Occipital lobe (tissue), 1 donor: ENCODE measurements at regions not wholly inside any gene's neighbourhood (a gene's known extent, or its start where the extent isn't known, plus 50 kb on each side); places are given as distances from the start of the nearest gene placed in this dataset.

ENCODE experiments used
- DNase-seq: peaks from one replicate; lab custom pipeline; 2025; lab: John Stamatoyannopoulos, UW

DNA sequence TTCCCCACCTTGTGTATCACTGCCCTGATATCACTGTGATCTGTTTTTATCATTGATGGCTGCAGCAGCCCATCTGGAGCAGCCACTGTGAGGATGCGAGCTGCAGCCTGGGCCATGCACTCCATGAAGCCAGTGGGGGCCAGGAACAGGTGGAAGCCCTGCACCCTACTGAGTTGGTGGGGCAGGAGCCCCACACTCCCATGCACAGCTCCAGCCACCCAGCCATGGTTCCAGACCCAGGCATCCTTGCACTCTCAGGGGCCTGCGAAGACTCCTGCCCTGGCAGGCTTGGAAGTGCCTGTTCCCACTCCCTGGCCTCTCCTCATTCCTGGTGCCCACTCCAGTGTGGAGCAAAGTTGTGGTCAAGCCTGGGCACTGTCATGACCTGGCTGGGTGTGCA, 424.0 kb upstream of the FZD8 start:
- DNase-seq: no peak

GRCh38 chr10:36063396-36063795, 421.3 kb upstream of the FZD8 start:
- no peak for DNase-seq

DNA sequence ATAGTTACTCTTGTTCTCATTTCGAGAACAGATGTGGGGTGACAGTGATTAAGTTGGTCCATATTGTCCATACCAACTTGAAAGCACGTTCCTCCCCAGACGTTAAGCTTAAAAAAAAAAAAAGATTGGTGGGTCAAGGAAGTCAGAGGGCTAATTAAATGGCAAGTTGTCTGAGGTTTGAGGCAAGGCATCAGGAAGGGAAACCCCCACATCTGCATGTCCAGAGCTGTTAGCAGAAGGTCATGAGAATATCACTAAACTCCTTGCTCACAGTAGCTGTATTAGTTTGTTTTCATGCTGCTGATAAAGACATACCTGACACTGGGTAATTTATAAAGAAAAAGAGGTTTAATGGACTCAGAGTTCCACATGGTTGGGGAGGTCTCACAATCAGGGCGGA, 415.6 kb upstream of the FZD8 start:
- DNase-seq: no peak

GRCh38 chr10:36057180-36057579, 415.1 kb upstream of the FZD8 start:
- no peak for DNase-seq

- no peak for DNase-seq
These were observed 411.7 kb upstream of the FZD8 start for GRCh38 chr10:36053775-36054174.

DNA sequence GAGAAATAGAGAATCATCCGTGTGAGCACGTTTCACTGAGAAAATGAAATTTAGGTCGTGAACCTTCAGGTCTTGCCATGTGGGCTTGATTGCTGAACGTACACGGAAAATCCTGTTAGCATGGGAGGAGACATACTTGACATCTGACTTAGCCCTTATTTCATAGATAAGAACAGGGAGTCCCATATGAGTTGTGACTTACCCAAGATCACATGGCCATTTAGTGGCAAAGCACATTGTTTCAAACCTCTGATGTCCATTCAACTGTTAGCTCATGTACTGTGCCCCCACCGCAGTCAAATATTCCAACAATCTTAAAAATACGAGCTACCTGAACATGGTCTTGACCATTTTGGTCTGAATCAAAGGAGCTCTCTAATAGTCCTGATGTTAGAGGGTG, 411.2 kb upstream of the FZD8 start:
- DNase-seq: no peak

GRCh38 chr10:36051500-36051991, 409.4 kb upstream of the FZD8 start:
- DNase-seq: no peak

GRCh38 chr10:36050763-36051499, 408.8 kb upstream of the FZD8 start:
- no peak for DNase-seq

DNA sequence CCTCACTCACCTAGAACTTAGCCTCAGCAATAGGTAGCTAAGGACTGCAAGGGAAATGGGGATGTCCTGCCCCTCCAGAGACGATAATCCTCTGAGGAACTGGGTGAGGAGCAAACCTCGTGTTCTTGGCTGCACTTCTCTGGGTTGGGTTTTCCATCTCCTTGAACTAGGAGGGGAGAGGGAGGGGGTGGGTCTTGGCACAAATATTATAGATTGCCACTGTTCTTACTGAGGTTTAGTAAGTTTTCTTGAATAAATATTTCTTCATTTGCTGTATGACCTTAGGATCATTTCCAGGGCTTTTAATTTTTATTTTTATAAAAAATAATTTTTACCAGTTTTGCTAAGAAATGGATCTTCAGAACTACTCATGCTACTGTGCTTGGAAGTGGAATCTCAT, 406.7 kb upstream of the FZD8 start:
- DNase-seq: no peak

DNA sequence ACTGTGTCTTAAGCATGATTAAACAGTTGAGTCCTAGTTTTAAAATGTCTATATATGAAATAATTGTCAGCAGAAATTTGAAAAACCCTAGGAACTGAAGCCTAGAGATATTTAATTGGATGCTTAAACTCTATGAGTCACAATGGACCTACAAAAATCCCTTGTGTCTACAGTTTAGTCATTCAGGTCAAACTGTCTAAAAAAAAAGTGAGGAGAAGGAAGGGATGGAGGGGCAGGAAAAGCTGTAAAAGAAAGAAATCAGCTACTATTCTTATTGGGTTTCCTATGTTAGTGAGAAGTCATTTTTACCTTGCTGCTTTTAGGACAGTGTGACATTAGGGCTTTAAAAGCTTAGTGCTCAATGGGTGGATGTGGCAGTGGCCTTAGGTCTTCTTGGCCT, 406.1 kb upstream of the FZD8 start:
- DNase-seq: no peak

DNA sequence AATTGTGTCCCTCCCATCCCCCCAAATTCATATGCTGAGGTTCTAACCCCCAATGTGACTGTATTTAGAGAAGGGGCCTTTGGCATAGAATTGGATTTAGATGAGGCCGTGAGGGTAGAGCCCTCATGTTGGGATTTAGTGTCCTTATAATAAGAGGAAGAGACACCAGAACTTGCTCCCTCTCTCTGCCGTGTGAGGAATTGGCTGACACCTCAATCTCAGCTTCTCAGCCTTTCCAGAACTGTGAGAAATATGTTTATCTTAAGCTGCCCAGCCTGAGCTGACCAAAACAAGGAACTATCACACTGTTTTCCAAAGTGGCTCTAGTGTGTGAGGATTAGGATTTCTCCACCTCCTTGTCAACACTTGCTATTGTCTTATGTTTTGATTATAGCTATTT, 400.0 kb upstream of the FZD8 start:
- no peak for DNase-seq

GRCh38 chr10:36038316-36038955, 396.3 kb upstream of the FZD8 start:
- no peak for DNase-seq

GRCh38 chr10:36036137-36036536, 394.0 kb upstream of the FZD8 start:
- DNase-seq: no peak

GRCh38 chr10:36033808-36034207, 391.7 kb upstream of the FZD8 start:
- no peak for DNase-seq

DNA sequence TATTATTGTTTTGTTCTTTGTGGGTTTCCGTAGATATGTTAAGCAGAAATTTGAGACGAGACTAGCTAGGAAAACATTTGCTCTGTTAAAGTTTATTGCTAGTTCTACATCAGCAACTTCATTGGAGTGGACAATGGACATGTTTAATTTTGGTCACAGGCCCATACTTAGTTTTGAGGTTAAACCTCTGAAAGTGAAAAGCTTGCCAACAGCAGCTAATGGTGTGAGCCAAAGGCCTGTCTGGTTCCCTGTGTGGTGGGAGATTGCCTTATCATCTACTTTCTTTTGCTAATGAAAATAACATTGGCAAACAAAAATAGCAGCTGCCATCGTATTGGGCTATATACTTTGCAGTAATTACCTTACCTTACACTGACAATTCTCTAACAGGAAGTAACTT, 388.4 kb upstream of the FZD8 start:
- DNase-seq: no peak

- no peak for DNase-seq
These were observed 384.7 kb upstream of the FZD8 start for GRCh38 chr10:36026656-36027390.

DNA sequence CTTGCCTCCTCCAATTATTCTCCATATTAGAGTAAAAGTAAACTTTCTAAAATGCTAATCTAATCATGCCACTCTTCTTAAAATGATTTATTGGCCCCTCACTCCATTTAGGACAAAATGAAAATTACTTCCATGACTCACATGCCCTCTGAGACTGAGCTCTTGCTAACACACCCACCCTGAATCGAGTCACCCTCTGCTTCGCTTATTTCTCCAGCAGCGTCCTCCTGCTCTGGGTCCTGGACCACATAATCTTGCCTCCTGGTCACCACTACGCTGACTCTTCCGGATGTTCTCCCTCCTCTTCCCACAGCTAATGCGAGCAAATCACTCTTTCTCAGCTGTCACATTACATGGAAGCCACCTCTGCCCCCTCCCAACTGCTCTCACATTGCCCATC, 384.0 kb upstream of the FZD8 start:
- DNase-seq: no peak

- no peak for DNase-seq
These were observed 381.8 kb upstream of the FZD8 start for GRCh38 chr10:36023939-36024338.

DNA sequence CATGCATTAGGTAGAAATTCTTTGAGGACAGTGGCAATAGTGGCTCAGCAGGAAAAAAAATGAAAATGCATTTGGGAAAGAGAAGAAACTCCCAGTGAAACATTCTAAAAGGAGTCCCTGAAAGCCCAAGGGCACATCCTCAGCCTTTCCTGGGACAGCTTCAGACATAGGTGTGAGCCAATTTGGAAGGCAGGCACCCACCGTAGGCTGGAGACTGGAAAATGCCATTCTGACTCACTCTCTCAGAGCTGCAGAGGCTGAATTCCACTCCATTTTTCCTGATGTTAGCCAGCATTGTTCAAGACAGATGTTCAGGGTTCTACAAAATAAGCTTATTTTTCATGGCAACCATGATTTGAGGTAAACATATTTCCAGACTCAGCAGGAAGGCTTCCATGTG, 379.0 kb upstream of the FZD8 start:
- no peak for DNase-seq

DNA sequence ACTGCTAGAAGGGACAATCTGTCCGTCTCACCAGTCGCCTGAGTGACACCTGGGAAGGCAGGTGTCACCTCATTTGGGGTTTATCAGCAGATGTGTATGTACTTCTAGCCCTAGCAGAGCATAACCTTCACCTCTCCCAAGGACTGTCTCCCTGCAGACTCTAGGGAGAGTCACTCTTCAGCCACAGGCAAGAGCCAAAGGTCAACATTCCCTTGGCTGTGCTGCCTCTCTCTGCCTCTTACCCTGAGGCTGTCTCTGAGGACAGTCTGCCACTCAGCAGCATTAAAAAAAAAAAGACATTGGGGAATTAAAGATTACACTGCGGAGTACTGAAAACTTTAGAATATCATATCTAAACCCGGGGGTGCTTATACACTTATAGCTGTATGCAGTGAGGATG, 377.7 kb upstream of the FZD8 start:
- no peak for DNase-seq

- no peak for DNase-seq
These were observed 376.9 kb upstream of the FZD8 start for GRCh38 chr10:36018996-36019395.

- no peak for DNase-seq
These were observed 375.0 kb upstream of the FZD8 start for GRCh38 chr10:36017137-36017536.

DNA sequence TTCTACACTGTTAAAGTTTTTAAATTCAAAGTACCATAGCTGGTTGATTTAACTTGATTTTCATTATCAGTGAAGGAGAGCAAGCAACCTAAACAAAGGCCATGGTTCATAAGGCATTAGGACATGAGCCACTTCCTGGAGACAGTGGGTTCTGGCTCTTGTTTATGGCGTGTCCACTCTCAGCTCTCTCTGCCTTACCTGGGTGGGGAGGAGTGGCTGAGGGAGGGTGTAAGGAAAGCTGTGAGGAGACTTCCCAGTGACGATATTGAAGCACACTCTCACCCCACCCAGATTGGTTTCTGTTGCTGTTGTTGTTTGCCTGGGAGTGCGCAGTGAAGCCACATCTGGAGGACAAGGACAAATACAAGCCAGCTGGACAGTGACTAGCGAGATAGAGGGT, 365.3 kb upstream of the FZD8 start:
- DNase-seq: no peak
